GM21515 (cell line): ENCODE measurements at regions not wholly inside any gene's neighbourhood (a gene's known extent, or its start where the extent isn't known, plus 50 kb on each side); places are given as distances from the start of the nearest gene placed in this dataset.

ENCODE experiments used
- ATAC-seq: cut with Tn5 transposase; IDR thresholded peaks from one replicate; pipeline ENCODE4 v1.9.1; 2021; ENCODE audit not compliant: unreplicated experiment

DNA sequence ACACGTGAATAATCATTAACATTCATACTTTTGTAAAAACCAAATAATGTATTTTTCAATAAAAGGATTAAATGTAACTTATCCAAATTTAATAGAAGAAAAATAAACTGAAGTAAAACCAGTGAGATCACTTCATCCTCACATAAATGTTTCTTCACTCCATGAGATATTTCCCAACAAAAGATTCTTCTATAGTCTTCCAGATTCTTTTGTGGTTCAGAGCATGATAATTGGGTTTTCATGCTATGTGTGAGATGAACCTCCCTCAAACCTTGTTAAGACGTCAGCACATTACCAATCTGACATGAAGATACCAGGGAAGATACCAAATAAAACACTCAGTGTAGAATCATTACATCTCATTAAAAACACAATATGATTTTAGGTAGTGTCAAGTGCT lies 62.9 kb upstream of the OXGR1 start:
- no peak for ATAC-seq

DNA sequence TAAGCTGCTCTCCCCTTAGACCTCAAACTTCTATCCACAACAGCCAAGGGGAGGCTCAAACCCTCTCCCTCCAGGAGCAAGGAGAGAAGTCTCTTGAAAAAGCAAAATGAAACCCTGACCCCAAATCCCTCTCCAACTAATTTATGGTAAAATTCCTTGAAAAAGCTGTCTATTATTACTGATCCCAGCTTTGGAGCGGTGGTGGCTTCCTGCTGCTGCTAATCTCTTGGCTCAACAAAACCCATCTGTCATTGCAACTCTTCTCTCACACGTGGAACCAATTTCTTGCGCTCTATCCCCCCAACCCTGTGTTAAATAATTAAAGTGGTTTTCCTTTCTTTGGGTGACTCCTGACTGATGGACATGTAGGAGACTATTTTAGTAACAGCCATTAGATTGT lies 64.1 kb upstream of the OXGR1 start:
- no peak for ATAC-seq

DNA sequence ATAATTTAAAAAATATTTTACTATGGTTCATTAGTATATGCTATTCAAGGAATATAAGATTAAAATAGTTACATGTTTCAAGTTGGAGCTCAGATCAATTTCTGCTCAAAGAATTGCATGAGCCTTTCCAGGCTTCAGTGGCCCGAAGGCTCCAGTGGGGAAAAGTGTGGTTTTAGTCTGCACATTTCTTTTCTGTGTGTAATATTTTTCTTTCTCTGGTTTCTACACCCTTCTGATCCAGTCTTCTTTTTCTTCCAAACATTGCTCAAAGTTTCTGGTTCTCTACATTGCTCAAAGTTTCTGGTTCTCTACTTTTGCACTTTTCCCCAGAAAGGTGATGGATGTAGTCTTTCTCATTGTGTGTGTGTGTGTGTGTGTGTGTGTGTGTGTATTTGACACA lies 64.7 kb upstream of the OXGR1 start:
- ATAC-seq = no peak

DNA sequence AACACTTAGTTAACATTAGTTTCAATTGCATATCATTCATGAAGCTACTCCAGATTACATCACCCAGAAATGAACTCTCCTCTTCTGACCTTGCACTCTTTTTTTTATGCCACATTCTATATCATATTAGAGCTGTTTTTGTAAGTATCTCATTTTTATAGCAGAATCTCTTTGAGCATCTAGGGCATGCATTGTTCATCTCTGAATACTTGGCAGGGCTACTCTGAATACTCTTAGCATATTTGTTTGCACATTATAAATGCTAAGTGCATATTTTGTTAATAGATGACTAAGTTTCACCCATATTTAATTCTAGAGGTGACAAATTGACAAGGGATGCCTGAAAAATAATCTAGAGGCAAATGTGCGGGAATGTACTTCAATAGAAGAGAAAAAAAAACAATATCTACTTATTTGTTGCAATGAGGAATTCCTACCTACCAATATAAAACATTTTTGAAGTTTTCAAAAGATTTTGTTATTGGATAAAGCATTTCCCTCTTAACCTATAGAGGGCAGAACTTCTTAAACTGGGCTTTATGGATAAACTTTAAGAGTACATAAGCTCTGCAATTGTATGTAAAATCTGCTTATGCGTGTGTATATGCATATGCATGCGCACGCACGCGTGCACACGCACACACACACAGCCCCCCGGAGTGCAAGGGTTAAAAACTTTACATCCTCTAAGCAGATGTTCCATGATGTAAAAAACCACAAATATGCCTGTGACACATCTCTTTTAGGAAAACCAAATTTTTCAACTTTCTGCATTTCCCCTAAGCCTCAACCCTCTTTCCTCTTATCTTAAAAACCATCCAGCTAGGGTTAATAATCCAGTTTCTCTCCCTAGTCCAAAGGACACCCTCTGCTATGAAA lies 73.0 kb upstream of the OXGR1 start:
- no peak for ATAC-seq

DNA sequence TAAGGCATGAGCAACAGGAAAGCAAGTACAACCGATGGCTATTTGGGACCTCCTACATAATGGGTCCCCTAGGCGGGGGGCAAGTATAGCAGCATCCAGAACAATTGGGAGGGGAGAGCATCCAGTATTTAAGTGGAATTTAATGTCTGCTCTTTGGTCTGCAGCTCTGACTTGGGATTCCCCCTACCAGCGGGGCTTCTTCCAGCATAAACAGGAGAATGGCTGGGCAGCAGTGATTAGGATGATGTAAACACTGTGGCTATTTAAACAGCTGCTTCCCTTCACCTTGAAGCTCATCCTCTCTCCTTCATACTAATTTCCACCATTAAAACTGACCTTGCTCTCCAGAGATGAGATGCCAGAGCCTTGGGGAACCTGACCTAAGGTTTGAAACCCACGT lies 73.9 kb upstream of the OXGR1 start:
- no peak for ATAC-seq

DNA sequence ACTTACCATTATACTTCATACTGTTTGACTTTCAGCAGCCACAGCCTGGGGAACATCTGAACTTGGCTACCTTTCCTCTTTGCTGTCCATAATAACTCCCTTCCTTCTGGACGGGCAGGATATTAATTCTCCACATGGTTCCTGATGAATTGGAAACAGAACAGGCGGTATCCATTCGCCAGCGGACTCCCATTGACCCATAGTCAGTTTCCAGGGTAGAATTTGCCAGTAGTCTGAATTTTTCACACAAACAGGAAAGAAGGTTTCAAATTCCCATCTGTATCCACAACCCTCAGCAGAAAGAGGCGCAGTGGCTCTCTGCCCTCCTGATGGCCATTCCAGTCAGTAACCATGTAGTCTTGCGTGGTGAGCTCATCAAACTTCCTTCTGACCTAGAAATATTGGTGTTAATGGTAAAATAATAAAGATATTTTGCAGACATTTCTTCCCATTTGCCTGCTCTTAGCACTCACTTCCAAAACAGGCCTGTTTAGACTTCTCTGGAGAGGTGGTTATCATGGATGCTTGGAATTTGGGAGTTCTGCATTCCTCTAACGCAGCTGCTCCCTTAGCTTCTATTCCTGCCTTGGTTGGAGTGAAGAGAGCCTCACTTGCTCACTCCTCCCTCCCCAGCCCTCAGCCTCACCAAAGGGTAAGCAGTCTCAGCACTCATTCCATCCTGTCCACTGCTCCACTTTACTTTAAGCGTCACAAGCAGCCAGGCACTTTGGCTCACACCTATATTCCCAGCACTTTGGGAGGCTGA lies 75.0 kb upstream of the OXGR1 start:
- ATAC-seq = no peak

DNA sequence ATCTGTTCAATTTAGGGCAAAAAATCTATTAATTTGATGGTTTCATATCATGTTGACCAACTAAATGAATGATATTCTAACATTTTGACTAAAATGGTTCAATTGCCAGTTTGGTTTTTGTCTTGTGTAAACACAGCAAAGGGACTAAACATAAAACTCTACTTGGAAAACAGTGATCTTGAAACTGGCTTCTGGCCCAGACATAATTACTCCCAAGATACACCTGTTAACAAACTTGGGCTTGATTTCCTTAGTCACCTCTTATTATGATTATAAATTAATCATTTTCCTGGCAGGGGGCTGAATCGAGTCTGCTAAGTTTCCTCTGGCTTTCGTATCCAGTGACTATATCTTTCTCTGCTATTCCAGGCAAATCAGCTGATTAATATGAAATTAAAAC lies 78.0 kb upstream of the OXGR1 start:
- ATAC-seq = no peak

DNA sequence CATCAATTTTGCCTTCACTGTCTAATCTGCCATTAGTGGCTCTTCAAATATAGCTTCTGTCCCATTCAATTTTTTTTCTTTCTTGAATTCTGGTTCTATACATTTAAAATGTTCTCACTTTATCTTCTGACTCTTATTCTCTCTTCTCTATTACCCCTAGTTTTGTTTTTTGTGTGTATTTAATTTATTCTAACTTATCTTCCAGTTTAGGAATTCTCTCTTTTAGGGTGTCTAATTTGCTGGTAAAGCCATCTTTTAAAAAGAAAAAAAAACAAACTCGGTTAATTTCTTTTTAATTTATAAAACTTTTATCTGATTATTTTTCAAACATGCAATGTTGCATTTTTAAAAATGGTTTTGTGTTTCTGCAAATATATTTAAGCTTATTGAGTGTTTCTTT lies 80.3 kb upstream of the OXGR1 start:
- ATAC-seq = no peak

DNA sequence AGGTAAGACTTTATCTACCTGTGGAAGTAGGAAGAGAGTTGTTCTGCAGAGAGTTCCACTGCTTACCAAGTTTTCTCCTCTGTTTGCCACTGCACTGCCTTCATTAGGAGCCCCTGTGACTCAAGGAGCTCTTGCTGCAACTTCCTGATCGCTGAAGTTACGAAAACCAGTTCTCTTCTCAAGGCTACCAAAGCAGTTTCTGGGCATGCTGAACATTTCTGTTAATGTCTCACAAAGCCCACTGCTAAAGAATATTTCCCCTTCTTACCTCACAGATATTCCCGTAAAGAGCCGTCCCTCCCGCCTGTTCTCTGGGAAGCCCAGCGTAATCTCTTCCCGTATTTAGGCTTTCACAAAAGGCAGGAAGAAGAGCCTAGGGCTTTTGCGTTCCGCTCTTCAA lies 82.6 kb upstream of the OXGR1 start:
- no peak for ATAC-seq

DNA sequence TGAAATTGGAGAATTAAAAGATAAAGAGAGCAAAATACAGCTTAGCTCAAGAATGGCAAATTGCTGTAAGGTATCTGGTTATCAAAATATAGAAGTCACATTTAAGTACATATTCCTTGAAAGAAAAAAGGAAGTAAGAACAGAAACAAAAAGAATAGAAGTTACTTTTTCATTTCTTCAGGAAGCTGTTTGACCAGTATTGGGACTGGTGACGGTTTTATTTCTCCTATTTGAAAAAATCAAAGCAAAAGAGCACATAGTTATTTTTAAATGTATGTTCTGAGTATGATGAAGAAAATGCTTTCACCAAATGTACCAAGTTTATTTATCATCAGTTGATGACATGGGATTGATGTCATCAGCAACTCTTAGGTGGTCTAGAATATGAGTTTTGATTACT lies 83.1 kb upstream of the OXGR1 start:
- ATAC-seq = no peak

DNA sequence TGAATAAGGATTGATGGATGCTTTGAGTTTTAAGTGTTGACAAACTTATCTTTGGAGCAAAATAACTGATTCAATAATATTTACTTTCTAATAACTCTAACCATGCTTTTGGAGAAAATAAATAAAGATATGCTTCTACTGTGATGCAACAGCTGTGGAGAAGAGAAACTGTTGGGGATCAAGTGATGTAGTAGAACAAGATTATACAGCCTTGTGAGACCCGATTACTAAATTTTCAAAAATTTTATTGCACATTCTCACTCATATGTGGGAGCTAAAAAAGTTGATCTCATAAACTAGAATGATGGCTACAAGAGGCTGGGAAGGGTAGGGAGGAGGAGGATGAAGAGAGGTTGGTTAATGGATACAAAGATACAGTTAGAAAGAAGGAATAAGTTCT lies 85.5 kb upstream of the OXGR1 start:
- ATAC-seq = no peak

DNA sequence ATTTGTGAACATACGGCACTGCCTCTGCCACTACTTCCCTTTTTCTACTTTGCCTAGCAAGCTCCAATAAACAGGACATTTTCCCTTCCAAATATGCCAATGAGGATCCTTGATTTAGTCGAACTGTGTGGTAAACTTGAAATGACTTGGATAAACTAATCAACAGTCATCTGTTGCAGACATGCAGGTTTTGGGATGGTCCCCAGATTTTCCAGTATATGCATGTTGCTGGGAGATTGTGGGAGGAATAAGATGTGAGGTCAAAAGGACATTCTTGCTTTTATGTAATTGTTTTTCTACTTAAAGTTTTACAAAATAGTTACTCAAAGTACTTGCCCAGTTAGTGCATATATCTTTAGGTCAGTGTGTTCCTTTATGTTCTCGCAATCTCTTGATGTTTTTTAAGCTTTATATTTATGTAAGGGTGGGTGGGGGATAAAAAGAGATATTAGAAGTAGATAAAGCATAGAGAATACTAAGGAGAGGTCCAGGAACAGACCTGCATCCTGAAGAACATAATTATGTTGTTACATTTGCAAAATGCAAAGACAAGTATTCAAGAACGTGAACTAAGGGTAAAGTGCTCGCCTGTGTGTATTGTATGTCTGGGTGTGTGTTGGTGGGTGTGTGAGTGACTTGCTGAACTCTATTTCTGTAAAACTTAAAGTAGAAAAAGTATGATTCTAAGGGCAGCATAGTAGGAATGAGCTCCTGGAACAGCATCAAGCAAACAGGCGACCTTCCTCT lies 88.4 kb upstream of the OXGR1 start:
- ATAC-seq = no peak

DNA sequence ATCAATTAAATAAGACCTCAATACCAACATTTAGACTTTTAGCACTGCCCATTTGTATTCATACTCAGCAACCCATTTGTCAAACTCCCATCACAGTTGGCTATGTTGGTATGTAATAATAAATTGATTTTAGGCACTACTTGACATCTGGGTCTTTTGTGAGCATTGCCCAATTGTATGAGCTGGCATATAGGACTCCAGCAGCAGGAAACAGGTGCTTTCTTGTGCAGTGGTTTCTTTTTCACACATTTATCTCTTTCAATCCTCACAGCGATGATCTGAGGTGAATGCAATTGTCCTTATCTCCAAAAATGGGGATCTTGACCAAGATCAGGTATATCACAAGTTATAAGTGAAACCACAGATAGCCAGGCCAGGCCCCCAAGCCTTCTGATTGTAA lies 96.9 kb upstream of the OXGR1 start:
- ATAC-seq = no peak

DNA sequence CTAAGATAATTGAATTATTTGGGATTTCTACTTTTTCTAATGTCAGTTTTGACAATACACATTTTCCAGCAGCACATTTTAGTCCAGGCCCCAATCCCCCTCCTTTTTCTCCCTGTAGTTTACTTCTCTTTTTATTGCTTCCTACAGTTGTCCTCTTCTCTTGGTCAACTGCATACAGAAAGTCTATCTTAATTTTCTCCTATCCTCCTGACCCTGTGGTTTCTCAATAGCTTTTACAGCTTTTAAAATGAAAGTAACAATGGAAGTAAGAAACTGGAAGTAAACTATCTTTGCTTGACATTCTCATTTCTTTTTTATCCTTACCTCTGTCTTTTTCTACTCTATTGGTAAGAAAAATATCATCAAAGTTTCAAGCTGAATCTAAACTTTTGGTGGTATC lies 106.5 kb upstream of the OXGR1 start:
- no peak for ATAC-seq

DNA sequence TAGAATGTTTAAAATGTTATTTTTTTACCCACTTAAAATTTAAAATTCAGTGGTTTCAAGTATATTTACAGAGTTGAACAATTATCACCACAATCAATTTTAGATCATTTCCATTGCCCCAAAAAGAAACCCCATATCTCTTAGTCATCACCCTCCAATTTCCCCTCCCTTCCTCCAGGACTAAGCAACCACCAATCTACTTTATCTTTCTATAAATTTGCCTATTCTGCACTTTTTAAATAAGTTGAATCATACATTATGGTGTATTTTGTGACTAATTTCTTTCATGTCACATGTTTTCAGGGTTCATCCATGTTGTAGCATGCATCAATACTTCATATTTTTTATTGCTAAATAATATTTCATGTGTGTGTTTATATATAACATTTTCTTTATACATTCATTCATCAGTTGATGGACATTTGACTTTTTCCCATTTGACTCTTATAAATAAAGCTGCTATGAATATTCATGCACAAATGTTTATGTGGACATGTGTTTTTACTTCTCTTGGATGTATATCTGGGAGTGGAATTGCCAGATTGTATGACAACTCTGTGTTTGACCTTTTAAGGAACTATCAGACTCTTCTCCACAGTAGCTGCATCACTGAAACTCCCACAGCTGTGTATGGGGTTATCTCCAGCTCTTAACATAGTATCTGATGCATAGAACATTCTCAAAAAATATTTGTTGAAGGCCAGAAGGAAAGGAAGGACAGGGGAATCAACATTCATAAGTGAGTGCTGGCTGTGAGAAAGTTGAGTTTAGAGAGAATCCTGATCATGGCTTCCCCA lies 107.8 kb upstream of the OXGR1 start:
- no peak for ATAC-seq

DNA sequence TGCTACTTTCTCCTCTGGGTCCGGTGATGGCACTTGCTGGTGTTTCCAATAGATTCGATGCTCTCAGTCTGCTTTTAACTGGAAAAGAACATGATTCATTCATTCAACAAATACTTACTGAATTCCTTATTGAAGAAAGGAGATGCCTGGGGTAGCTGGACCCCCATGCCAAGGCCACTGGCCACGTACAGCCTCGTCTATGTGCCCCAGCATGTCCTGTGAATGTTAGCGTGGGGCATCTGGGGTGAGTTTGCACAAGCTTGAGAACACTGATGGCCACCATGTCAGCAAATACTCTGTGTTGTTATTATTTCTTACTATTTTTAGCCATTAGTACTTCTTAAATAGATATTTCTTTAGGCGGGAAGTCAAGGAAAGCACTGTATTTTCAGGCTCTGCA lies 112.0 kb upstream of the OXGR1 start:
- ATAC-seq = no peak

DNA sequence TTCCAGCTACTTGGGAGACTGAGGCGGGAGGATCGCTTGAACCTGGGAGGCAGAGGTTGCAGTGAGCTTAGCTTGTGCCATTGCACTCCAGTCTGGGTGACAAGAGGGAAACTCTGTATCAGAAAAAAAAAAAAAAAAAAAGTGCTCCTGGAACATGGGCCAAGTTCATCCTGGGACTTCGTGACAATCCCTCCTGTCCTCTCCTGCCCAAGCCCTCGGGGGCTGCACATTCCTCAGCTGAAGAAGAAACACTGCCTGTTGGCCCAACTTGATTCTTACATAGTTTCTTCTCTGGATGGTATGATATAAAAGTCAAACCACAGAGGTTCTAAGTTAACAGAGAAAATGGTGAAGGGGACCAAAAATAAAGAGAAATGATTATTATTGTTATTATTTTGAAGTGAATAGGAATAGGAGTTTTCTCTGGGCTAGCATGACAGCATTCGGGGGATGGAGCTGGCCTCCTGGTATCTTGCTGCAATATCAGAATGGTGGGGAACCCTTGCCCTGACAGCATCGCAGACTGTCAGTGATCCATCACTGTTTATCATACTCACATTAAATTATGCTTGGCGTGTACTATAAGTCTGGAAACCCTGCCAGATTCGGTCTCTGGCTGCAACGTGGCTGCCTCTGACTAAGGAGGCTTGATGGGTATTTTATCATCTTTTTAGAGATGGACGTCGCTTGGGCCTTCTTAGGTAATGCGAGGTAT lies 113.7 kb upstream of the OXGR1 start:
- ATAC-seq = no peak

DNA sequence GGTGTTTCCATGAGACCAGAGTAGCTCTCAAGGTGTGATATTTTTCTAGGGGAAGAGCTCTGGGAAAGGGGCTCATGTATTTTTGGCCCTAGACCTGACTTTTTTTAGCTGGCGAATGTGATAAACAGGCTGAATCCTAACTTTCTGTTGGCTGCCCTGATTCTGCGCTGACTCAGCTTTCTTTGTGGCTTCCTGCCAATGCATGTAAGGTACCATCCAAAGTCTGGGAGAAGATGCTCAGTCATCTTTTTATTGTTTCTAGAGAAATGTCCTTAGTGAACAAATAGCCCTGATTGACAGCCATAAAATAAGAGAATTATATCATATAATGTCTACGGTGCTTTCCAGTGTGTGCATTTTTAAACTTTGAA lies 113.6 kb upstream of the MBNL2 start:
- no peak for ATAC-seq

DNA sequence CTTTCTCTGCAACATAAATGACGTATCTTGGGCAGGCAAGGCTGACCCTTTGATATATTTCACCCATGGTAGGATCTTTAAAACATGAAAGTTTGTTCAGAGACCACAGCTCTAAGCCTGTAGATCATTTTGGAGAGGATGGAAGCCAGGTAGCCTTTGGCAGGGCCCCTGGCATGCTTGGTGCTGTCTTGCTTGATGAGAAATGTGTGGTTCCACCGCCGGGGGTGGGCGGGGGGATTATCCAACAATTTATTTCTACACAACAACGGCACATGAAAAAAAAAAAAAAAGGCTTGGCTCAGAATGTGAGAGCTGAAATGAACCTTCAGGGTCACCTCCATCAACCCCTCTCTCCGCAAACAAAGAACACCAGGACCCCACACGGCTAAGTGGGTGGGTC lies 112.9 kb upstream of the MBNL2 start:
- no peak for ATAC-seq

DNA sequence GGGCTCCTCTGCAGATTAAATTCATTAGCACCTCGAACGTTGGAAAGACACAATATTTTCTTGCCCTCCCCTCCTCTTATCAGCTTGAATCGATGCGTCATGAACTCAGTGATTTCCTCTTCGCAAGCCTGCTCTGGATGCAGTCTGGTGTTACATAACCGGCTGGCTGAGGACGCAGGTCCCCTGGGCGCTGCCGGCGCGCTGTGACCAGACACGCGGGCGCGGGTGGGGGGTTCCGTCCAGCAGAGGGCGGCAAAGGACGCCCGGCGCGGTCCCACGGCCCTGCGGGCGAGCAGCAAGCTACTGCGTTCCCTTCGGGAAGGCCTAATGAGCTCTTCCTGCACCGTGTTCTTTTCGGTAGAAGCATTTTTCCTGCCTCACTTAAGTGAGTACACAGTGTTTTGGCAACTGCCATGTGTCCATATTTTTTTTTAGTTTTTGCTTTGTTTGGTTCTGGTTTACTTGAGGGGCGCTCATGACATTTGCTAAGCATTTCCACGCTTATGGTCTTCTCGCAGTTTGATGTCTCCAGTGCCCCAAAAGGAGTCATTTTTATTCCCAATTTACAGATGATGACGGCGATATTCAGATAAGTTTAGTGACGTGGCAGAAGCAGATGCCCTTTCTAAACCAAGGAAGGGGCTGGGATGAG lies 112.2 kb upstream of the MBNL2 start:
- ATAC-seq = peak; percentile 98
